ENCODE measurements at regions not wholly inside any gene's neighbourhood (a gene's known extent, or its start where the extent isn't known, plus 50 kb on each side); places are given as distances from the start of the nearest gene placed in this dataset.

GRCh38 chr11:95566211-95566610 is 223.4 kb downstream of the FAM76B start:
- peak; percentile 49 for DNase-seq (ENCODE audit: low read depth)
- TF ChIP-seq, protein P1, sequence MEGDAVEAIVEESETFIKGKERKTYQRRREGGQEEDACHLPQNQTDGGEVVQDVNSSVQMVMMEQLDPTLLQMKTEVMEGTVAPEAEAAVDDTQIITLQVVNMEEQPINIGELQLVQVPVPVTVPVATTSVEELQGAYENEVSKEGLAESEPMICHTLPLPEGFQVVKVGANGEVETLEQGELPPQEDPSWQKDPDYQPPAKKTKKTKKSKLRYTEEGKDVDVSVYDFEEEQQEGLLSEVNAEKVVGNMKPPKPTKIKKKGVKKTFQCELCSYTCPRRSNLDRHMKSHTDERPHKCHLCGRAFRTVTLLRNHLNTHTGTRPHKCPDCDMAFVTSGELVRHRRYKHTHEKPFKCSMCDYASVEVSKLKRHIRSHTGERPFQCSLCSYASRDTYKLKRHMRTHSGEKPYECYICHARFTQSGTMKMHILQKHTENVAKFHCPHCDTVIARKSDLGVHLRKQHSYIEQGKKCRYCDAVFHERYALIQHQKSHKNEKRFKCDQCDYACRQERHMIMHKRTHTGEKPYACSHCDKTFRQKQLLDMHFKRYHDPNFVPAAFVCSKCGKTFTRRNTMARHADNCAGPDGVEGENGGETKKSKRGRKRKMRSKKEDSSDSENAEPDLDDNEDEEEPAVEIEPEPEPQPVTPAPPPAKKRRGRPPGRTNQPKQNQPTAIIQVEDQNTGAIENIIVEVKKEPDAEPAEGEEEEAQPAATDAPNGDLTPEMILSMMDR (conservative IDR thresholded peaks at IDR 0.05; ENCODE audit: low read length): no peak
- no peak overlapping the region for H3K4me3 ChIP-seq (ENCODE audit: low read length)

- DNase-seq (ENCODE audit: low read depth): no peak
- no peak overlapping the region for H3K4me3 ChIP-seq (ENCODE audit: low read length)
- TF ChIP-seq, protein P1 (conservative IDR thresholded peaks at IDR 0.05; ENCODE audit: low read length): no peak
These were observed 223.8 kb downstream of the FAM76B start for GRCh38 chr11:95565724-95566141.

DNA sequence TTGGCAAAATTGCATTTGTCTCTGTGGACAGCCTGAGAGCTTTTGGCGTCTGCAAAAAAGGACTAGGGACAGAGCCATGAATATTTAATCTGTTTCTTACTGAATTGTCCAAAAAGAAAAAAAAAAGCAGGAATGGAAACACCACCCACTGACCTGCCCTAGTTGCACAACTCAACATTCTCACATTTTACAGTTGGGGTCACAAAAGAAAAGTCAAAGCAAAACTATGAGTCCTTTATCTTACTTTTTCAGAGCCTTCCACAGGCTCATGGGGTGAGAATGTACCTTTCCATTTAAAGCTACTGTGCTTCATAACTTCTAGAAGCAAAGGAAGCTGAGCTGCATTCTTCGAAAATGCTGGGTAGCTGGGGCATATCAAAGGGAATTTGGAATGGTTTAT is 225.7 kb downstream of the FAM76B start:
- no peak overlapping the region for H3K4me3 ChIP-seq (ENCODE audit: low read length)
- TF ChIP-seq, protein P1 (conservative IDR thresholded peaks at IDR 0.05; ENCODE audit: low read length): no peak
- no peak for DNase-seq (ENCODE audit: low read depth)

DNA sequence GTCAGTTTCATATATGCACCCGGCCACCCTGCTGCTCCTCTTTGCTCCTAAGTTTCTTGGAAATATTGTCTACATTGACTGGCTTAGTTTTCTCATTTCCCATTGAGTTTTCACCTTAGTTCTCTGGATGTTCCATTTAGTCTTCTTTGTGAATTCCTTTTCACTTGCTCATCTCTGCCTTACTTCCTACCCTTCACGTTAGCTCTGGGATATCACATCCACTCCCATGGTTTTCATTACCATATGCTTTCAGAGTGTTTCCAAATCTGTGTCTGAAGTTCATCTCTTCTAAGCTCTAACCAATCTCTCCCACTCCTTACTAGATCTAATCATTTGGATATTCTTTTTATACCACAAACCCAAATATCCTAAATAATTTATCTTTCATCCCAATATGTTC is 226.4 kb downstream of the FAM76B start:
- TF ChIP-seq, protein P1 (conservative IDR thresholded peaks at IDR 0.05; ENCODE audit: low read length): no peak
- H3K4me3 ChIP-seq (ENCODE audit: low read length): no peak overlapping the region
- peak; percentile 56 for DNase-seq (ENCODE audit: low read depth)

- TF ChIP-seq, protein P1 (conservative IDR thresholded peaks at IDR 0.05; ENCODE audit: low read length): no peak
- H3K4me3 ChIP-seq (ENCODE audit: low read length): no peak overlapping the region
- no peak for DNase-seq (ENCODE audit: low read depth)
These were observed 227.2 kb downstream of the FAM76B start for GRCh38 chr11:95562196-95562921.

DNA sequence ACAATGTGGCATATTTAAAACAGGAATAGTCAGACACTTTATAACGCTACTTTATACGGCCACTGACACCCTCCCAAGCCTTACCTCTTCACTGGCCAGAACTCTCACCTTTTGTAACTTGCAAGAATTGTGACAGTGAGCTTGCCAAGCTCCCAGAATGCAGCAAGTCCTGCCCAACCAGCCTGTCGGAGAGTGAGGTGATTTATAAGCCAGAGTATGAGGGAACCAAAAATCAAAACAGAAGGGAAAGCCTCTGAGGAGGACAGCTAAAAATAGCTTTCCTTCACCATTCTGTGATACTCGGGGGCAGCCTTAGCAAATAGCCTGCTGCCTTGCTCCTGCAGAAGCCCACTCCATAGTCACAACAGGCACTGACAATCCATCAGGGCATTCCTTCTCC is 229.7 kb downstream of the FAM76B start:
- TF ChIP-seq, protein P1 (conservative IDR thresholded peaks at IDR 0.05; ENCODE audit: low read length): no peak
- no peak for DNase-seq (ENCODE audit: low read depth)
- no peak overlapping the region for H3K4me3 ChIP-seq (ENCODE audit: low read length)

DNA sequence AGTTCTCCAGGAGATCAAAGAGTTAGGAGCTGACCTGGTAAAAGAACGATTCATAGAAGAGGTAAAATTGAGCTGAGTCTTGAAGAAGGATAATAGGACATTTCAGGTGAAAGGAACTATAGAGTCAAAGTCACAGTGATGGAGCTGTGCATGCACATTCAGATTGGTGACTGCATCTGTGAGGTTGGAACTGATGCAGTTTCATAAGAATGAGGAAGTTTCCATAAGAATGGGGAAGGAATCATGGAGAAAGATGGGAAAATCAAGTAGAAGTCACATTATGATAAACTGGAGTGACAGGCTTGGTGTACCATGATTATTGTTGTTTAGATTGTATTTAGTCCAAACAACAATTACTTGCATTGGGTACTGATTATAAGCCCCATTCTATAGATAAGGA is 232.2 kb downstream of the FAM76B start:
- H3K4me3 ChIP-seq (ENCODE audit: low read length): no peak overlapping the region
- DNase-seq (ENCODE audit: low read depth): no peak
- TF ChIP-seq, protein P1 (conservative IDR thresholded peaks at IDR 0.05; ENCODE audit: low read length): no peak
